Activated CD8-positive, alpha-beta memory T cell treated with anti-CD3 and anti-CD28 coated beads, Interleukin-2, amount 50 U/mL, for 48 hours (primary cell): ENCODE measurements at regions not wholly inside any gene's neighbourhood (a gene's known extent, or its start where the extent isn't known, plus 50 kb on each side); places are given as distances from the start of the nearest gene placed in this dataset.

Source experiments
- DNase-seq: peaks from one replicate; pipeline ENCODE4 v3.0.0-alpha.2; 2020

DNA sequence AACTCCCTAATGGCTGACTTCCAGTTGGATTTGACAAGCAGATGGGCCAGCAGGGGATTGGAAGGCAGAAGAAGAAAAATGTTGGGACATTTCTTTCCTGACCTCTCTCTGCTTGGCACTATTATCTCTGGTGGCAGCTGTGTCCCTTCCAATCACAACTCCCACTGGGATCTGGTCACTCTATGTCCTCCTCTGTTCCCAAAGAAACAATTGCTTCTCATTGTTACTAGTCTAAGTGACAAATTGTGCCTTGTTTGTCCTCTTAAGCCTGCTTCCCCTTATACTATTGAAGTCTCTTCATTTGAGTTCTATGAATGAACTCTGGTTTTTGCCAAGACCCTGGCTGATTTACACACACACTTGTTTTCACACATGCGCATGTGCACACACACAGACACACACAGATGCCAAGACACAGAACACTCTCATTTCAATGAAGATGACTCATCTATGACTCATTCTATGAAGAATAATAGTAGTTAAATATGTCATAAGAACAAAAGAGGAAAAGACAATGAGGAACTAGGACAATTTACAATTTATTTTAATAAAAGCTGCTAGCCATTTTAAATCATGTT, 83.0 kb upstream of the FAR2 start:
- DNase-seq = no peak

DNA sequence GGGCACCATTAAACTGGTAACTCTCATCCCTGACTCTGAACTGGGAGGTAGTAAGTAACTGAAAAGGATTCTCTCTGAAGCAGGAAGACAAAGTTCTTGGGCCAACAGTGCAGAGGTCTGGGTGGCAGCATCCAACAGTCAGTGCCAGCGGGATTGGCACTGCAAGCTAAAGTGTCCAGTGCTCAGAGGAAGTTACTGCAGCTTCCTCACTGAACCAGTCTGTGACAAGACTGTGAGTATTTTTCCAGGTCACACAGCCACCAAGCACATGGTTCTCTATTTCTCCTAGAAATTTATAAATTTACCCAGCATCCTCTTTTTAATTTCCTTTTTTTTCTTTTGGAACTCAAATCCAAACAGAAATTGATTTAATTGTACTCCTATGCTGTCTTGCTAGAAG, 81.6 kb upstream of the FAR2 start:
- DNase-seq = no peak

DNA sequence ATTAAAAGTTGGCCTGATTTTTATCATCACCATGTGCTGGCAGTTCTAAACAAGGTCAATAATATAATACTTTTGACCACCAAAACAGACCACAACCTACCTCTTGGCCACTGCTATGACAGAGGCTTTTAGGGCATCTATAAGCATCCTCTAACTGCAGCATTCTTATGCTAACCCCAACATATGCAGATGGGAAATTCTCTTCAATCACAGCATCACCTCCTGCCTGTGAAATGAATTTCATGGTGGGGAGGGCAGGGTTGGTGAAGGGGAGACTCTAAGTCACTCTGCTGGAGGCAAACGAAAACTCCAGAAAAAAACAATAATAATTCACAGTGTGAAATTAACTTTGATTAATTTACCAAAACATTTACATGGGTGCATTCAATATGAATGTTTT, 78.8 kb upstream of the FAR2 start:
- no peak for DNase-seq

DNA sequence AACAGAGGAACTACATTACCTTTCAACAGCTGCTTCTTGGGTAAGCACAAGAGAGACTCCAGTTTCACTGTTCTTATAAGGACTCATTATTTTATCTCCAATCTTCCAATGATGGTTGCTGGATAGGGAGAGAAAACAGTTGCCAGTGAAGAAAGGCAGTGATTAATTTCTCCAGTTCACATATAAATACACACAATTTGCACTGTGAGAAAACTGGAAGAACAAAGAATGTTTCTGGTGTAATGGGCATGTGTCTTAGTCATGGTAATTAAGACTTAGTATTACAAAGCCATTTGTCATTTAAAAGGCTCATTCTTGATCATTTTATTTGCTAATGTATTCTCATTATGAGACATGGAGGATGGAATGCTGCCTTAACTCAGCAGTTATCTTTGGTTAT, 78.0 kb upstream of the FAR2 start:
- DNase-seq = no peak

DNA sequence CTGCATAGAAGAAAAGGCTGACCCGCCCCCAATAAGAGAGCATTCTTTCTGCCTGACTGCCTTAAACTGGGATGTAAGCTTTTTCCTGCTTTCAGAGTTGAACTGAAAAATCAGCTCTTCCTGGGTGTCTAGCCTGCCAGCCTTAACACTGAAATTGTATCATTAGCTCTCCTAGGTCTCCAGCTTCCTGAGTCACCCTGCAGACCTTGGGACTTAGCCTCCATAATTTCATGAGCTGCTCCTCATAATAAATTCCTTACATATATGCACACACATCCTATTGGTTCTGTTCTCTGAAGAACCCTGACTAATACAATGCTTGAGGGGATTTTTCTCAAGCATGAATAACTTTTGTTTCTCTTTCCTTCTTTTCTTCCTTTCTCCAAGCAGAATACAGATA, 76.4 kb upstream of the FAR2 start:
- no peak for DNase-seq

DNA sequence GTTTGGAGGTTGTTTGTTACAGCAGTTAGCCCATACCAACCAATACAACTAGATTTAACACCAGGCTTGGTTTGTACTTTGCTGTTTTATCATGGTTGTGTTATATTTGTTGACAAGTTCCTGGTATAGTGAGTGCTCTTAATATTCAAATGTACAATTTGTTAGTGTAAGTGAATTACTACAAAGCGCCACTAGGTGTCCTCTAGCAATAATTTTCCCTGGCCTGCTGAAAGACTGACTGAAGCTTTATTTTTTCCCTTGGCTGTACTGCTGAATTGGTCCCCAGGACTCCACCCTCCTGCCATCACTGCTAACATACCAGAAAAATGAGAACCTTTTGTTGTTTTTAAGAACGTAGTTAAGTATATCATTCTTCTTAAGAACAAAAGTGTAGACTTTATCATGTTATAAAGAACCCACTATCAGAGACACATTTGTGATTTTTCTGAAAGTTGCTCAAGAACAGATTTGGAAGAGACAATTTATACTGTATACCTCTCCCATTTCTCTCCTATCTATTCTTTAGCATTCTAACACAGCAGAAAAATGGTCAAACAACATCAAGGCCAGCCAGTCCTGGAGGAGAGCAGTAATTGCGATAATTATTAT, 75.3 kb upstream of the FAR2 start:
- DNase-seq = no peak

DNA sequence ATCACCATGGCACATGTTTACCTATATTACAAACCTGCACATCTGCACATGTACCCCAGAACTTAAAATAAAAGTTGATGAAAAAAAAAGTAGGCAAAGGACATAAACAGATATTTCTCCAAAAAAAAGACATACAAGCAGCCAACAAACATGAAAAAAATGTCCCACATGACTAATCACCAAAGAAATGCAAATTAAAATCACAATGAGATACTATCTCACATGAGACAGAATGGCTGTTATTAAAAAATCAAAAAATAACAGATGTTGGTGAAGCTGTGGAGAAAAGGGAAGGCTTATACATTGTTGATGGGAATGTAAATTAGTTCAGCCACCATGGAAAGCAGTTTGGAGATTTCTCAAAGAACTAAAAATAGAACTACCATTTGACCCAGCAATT, 68.0 kb upstream of the FAR2 start:
- DNase-seq = no peak

DNA sequence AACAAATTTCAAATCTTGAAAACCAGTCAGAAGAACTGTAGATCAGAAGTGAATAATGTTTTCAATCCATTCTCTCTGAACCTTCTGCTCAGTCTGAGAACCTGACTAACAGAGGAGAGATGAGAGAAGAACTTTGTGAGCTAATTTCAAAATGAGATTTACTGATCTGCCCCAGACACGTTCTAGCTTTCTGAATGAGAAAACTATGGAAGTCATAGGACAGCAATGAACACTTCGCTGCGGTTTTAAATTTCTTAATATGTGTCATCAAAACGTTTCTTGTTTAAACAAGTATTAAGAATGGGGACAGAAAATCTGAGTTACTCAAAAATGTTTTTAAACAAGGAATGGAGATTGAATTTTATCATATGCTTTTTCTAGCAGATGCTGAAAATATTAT, 66.6 kb upstream of the FAR2 start:
- no peak for DNase-seq

DNA sequence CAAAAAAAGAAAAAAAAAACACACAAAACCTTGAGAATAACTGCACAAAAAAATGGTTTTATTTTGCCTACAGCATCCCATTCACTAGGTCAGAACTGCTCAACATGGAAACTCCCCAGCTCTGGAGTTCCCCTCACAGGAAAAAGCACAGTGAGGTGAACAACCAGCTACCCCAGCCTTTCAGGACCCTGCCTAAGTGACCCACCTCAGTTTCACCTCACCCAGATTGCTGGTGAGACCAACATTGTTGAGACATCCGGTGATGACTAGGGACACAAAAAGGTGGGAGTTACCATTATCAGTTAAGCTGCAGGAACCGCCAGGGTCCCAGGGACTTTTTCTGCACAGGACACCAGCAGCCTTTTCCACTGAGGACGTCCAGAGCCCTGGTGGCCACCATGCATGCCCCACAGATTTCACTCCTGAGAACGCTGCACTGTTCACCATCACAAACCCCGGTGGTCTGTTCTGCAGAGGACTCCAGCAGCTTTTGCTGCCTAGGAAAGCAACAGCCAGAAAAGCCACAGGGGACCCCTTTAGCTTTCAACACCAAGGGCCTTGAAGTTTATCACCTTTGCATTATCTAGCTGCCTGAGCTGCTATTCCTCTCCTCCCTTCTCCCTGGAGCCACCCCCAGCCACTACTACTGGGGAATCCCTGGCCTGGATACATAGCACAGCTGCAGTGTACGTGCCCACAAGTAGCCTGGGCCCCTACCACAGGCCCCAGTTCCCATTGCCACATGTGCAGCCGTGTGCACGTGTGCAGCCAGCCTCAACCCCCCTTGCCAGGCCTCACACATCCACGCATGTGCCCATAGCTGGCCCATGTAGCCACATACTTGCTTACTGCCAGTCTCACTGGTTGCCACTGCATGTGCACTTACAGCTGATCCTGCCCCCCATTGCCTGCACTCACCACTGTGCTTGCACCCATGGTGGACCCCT, 62.5 kb upstream of the FAR2 start:
- DNase-seq = no peak

DNA sequence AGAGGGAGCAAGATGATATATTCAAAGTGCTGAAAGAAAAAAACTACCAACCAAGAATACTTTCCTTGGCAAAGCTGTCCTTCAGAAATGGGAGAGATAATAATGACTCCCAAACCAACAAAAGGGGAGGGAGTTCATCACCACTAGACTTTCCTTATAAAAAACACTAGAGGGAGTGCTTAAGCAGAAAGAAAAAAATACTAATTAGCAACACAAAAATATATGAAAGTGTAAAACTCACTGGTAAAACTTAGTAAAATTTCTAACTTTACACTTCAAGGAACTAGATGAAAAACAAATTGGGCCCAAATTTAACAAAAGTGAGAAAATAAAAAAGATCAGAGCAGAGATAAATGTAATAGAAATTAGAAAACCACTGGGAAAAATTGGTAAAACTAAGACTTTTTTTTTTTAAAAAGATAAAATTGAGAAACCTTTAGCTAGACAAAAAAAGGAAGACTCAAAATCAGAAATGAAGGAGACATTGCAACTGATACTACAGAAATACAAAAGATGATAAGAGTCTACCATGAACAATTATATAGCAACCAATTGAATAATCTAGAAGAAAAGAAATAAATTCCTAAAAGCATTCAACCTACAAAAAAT, 60.4 kb upstream of the FAR2 start:
- DNase-seq = no peak
